Adrenal gland (tissue), 9 donors: ENCODE measurements at regions not wholly inside any gene's neighbourhood (a gene's known extent, or its start where the extent isn't known, plus 50 kb on each side); places are given as distances from the start of the nearest gene placed in this dataset.

Source experiments
- DNase-seq, 7 donors: peaks; one replicate each; pipeline ENCODE4 v3.0.0-alpha.2; 2019 to 2020
- H3K27ac ChIP-seq, 5 donors: fragments of 200-600 bp; sonication (generic) in 4 of 5; 1 replicate in 3 of 5; 2 replicates in 2 of 5; pipeline versions ENCODE4 v1.5.1 to v1.8.0; 2016 to 2020; ENCODE audit warnings: mild to moderate bottlenecking in 1 of 5
- H3K27me3 ChIP-seq: fragments of 200-600 bp; 2 replicates; pipeline ENCODE4 v1.8.0; 2021
- H3K36me3 ChIP-seq, 2 donors: fragments of 200-600 bp; replicated peaks in 1 of 2; 1 replicate in 1 of 2; 2 replicates in 1 of 2; pipeline versions ENCODE4 v1.5.1 to v1.8.0; 2018 to 2022
- H3K4me1 ChIP-seq, 2 donors: fragments of 200-600 bp; replicated peaks in 1 of 2; 1 replicate in 1 of 2; 2 replicates in 1 of 2; pipeline versions ENCODE4 v1.5.1 to v1.8.0; 2018 to 2021
- H3K4me3 ChIP-seq, 4 donors: fragments of 200-600 bp; sonication (generic) in 3 of 4; one replicate each; pipeline ENCODE4 v1.5.1; 2016 to 2018
- H3K9me3 ChIP-seq, 3 donors: fragments of 200-600 bp; sonication (generic) in 1 of 3; replicated peaks in 1 of 3; 1 replicate in 2 of 3; 2 replicates in 1 of 3; pipeline versions ENCODE4 v1.5.1 to v1.8.0; 2016 to 2021
- CTCF ChIP-seq, 6 experiments: fragments of 450-650 bp in 4 of 6; fragments of 200-600 bp in 2 of 6; sonication (generic) in 1 of 6; IDR thresholded peaks; 1 replicate in 5 of 6; 2 replicates in 1 of 6; pipeline versions ENCODE4 v1.5.1 to v1.8.0; 2016 to 2021; ENCODE audit warnings: antibody characterized with exemption in 6 of 6, mild to moderate bottlenecking in 2 of 6, moderate library complexity in 1 of 6
- POLR2A ChIP-seq, 2 donors: fragments of 450-650 bp; IDR thresholded peaks; one replicate each; pipeline ENCODE4 v1.6.1; 2017; ENCODE audit warnings: antibody characterized with exemption in 2 of 2, mild to moderate bottlenecking in 2 of 2, moderate library complexity in 1 of 2
- WGBS, 4 donors: extraction: QIAGEN DNeasy Blood & Tissue Kit in 2 of 4; methylation state at CpG; one replicate each; pipeline versions ENCODE4 v1.1.5 to v1.1.7; 2013 to 2017; 5-methylcytosine and 5-hydroxymethylcytosine counted together
- intact Hi-C, 2 donors: fragments of 100-400 bp; cut with DNase I; formaldehyde crosslinking; loops; one replicate each; pipeline versions ENCODE4 v1.14.1 to v1.15.0; 2022 to 2023
- donor health status: healthy with polysubstance abuse.
- donor health status: Bipolar disorder and iron deficiency.
- donor health status: DM: yes; HTN: yes; CAD: no.
- donor health status: DM: no; HTN: no; CAD: no.
- donor health status: DM: no; HTN: no; CAD: no.

GRCh38 chr2:71950256-71951082 is 197.2 kb downstream of the CYP26B1 start:
- no peaks in the 10 kb centered on the region for H3K36me3 ChIP-seq
- no peaks in the 10 kb centered on the region for H3K27me3 ChIP-seq
- no peak for TF ChIP-seq POLR2A (IDR thresholded peaks at IDR 0.05)
- no peak for TF ChIP-seq CTCF (IDR thresholded peaks at IDR 0.05)
- H3K27ac ChIP-seq: peak overlapping the region in 2 of 5 donors; percentile 10 to 65
- 54 to 72% (median 54%) methylated on average over 3 to 4 of the region's 4 CpGs for WGBS, 4 donors
- H3K4me3 ChIP-seq: no peak overlapping the region
- peaks cover 0 to 7% of the 10 kb centered on the region in 2 donors for H3K4me1 ChIP-seq
- peak in 6 of 7 donors; percentile 36 to 75 (median 56) for DNase-seq
- intact Hi-C loops: no loop called here
- H3K9me3 ChIP-seq: no peaks in the 10 kb centered on the region

DNA sequence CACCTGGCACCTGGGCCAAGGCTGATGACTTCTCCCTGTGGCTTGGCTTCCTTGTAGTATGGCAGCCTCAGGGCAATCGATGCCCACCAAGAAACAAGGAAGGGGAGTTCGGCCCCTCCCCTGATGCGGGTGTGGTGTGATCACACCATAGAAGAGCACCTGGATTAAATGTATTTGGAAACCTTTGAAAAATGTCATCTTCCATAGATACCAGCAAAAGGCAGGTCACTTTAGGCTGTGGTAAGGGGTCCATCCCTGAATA is 198.2 kb downstream of the CYP26B1 start:
- 92 to 100% (median 98%) methylated on average over 3 of the region's 3 CpGs for WGBS, 4 donors
- H3K27me3 ChIP-seq: no peaks in the 10 kb centered on the region
- no peak overlapping the region for H3K4me3 ChIP-seq
- peaks cover 0 to 7% of the 10 kb centered on the region in 2 donors for H3K4me1 ChIP-seq
- no peaks in the 10 kb centered on the region for H3K9me3 ChIP-seq
- H3K36me3 ChIP-seq: no peaks in the 10 kb centered on the region
- no peak for DNase-seq
- TF ChIP-seq POLR2A (IDR thresholded peaks at IDR 0.05) (no peak), CTCF (IDR thresholded peaks at IDR 0.05) (no peak)
- H3K27ac ChIP-seq: peak overlapping the region in 2 of 5 donors; percentile 41 to 65
- intact Hi-C loops: no loop called here

- intact Hi-C loops: no loop called here
- Histone ChIP-seq H3K9me3 (no peaks in the 10 kb centered on the region), H3K4me1 (peaks cover 0 to 7% of the 10 kb centered on the region in 2 donors), H3K27me3 (no peaks in the 10 kb centered on the region), H3K27ac (peak overlapping the region in 2 of 5 donors; percentile 41 to 65), H3K4me3 (no peak overlapping the region), H3K36me3 (no peaks in the 10 kb centered on the region)
- WGBS, 4 donors: 76 to 82% (median 77%) methylated on average over 10 to 11 of the region's 11 CpGs
- peak in 5 of 7 donors; percentile 32 to 65 (median 38) for DNase-seq
- no peak for TF ChIP-seq CTCF (IDR thresholded peaks at IDR 0.05)
Observed at GRCh38 chr2:71948781-71949536, 198.7 kb downstream of the CYP26B1 start.

DNA sequence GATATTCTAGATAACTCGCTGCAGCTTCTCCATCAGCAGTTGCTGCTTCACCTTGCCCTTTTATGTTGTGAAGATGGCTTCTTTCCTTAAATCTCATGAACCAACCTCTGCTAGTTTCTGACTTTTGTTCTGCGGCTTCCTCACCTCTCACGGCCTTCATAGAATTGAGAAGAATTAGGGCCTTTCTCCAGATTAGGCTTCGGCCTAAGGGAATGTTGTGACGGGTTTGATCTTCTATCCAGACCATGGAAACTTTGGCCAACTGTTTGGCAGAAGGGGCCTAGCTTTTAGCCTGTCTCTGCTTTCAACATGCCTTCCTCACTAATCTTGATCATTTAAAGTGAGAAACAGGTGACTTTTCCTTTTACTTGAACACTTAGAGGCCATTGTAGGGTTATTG is 199.9 kb downstream of the CYP26B1 start:
- 94 to 98% (median 97%) methylated on average over 5 of the region's 5 CpGs for WGBS, 4 donors

More for the DNA sequence above, 199.9 kb downstream of the CYP26B1 start:
- peaks cover 0 to 7% of the 10 kb centered on the region in 2 donors for H3K4me1 ChIP-seq
- H3K27me3 ChIP-seq: no peaks in the 10 kb centered on the region
- no peak for DNase-seq
- intact Hi-C loops: no loop called here
- H3K36me3 ChIP-seq: no peaks in the 10 kb centered on the region
- no peak overlapping the region for H3K27ac ChIP-seq
- H3K9me3 ChIP-seq: no peaks in the 10 kb centered on the region
- no peak overlapping the region for H3K4me3 ChIP-seq
- TF ChIP-seq CTCF (IDR thresholded peaks at IDR 0.05): no peak
- TF ChIP-seq POLR2A (IDR thresholded peaks at IDR 0.05): no peak
